ENCODE measurements at regions not wholly inside any gene's neighbourhood (a gene's known extent, or its start where the extent isn't known, plus 50 kb on each side); places are given as distances from the start of the nearest gene placed in this dataset.
"Not testable (repeated sequence)": the region's sequence is repeated elsewhere in the genome, so short reads cannot be mapped to it uniquely, and the experiment has no call there.

GRCh38 chr15:39030291-39031070 is 465.9 kb upstream of the RASGRP1 start:
- no peak for DNase-seq (ENCODE audit: low spot score)

GRCh38 chr15:39031596-39031995 is 467.0 kb upstream of the RASGRP1 start:
- DNase-seq (ENCODE audit: low spot score) = no peak

GRCh38 chr15:39034816-39035215 is 470.2 kb upstream of the RASGRP1 start:
- no peak for DNase-seq (ENCODE audit: low spot score)

- not testable (repeated sequence) for DNase-seq (ENCODE audit: low spot score)
Measured at GRCh38 chr15:39037611-39038010, 473.0 kb upstream of the RASGRP1 start.

- no peak for DNase-seq (ENCODE audit: low spot score)
Measured at GRCh38 chr15:39040861-39041260, 476.2 kb upstream of the RASGRP1 start.

- no peak for DNase-seq (ENCODE audit: low spot score)
Measured at GRCh38 chr15:39041979-39042495, 477.4 kb upstream of the RASGRP1 start.

GRCh38 chr15:39051626-39052322 is 487.2 kb upstream of the RASGRP1 start:
- no peak for DNase-seq (ENCODE audit: low spot score)

- DNase-seq (ENCODE audit: low spot score) = no peak
Measured at GRCh38 chr15:39052323-39052705, 487.7 kb upstream of the RASGRP1 start.

- no peak for DNase-seq (ENCODE audit: low spot score)
Measured at GRCh38 chr15:39053480-39053879, 488.9 kb upstream of the RASGRP1 start.

- no peak for DNase-seq (ENCODE audit: low spot score)
Measured at GRCh38 chr15:39054128-39054732, 489.6 kb upstream of the RASGRP1 start.

- DNase-seq (ENCODE audit: low spot score) = no peak
Measured at GRCh38 chr15:39056357-39056756, 491.7 kb upstream of the RASGRP1 start.

GRCh38 chr15:39058351-39059131 is 493.9 kb upstream of the RASGRP1 start:
- DNase-seq (ENCODE audit: low spot score) = no peak

GRCh38 chr15:39059917-39060316 is 495.3 kb upstream of the RASGRP1 start:
- no peak for DNase-seq (ENCODE audit: low spot score)

- no peak for DNase-seq (ENCODE audit: low spot score)
Measured at GRCh38 chr15:39061952-39062464, 497.4 kb upstream of the RASGRP1 start.

- DNase-seq (ENCODE audit: low spot score) = no peak
Measured at GRCh38 chr15:39066677-39067076, 502.1 kb upstream of the RASGRP1 start.

GRCh38 chr15:39074341-39074985 is 506.4 kb upstream of the THBS1 start:
- no peak for DNase-seq (ENCODE audit: low spot score)

- no peak for DNase-seq (ENCODE audit: low spot score)
Measured at GRCh38 chr15:39075311-39075710, 505.6 kb upstream of the THBS1 start.

- DNase-seq (ENCODE audit: low spot score) = no peak
Measured at GRCh38 chr15:39075756-39076341, 505.0 kb upstream of the THBS1 start.

GRCh38 chr15:39078026-39078425 is 502.9 kb upstream of the THBS1 start:
- no peak for DNase-seq (ENCODE audit: low spot score)

- DNase-seq (ENCODE audit: low spot score) = no peak
Measured at GRCh38 chr15:39079296-39079847, 501.5 kb upstream of the THBS1 start.

- no peak for DNase-seq (ENCODE audit: low spot score)
Measured at GRCh38 chr15:39083213-39083612, 497.7 kb upstream of the THBS1 start.

Data from activated CD4-positive, alpha-beta T cell treated with anti-CD3 and anti-CD28 coated beads, Interleukin-2, Interleukin-4, amounts not matched to agents 100 ng/mL and 50 ng/mL, durations not matched to agents 16 hours and 8 hours (primary cell).